Loucy (cell line): ENCODE measurements at regions not wholly inside any gene's neighbourhood (a gene's known extent, or its start where the extent isn't known, plus 50 kb on each side); places are given as distances from the start of the nearest gene placed in this dataset.

Experiments used
- H2AFZ ChIP-seq: fragments of 200-600 bp; sonication (generic); 2 replicates; pipeline ENCODE4 v1.6.0; 2016; ENCODE audit warnings: antibody characterized with exemption, mild to moderate bottlenecking, low read length, moderate library complexity
- H3F3A ChIP-seq: fragments of 200-600 bp; 2 replicates; pipeline ENCODE4 v1.6.0; 2016; ENCODE audit warnings: antibody characterized with exemption, low read depth, mild to moderate bottlenecking
- H3K27me3 ChIP-seq: fragments of 200-600 bp; sonication (generic); 2 replicates; pipeline ENCODE4 v1.6.1; 2014; ENCODE audit warnings: low read length, mild to moderate bottlenecking; ENCODE audit not compliant: insufficient read depth, poor library complexity, severe bottlenecking
- H3K36me3 ChIP-seq: fragments of 200-600 bp; sonication (generic); 2 replicates; pipeline ENCODE4 v1.6.1; 2016; ENCODE audit warnings: low read length; ENCODE audit not compliant: insufficient read depth
- H3K4me1 ChIP-seq: fragments of 200-600 bp; sonication (generic); 2 replicates; pipeline ENCODE4 v1.5.1; 2014; ENCODE audit warnings: low read length, mild to moderate bottlenecking; ENCODE audit not compliant: insufficient read depth, poor library complexity, severe bottlenecking
- H3K4me2 ChIP-seq: fragments of 200-600 bp; sonication (generic); 2 replicates; pipeline ENCODE4 v1.6.0; 2014; ENCODE audit warnings: antibody characterized with exemption, low read length, low read depth, mild to moderate bottlenecking; ENCODE audit not compliant: poor library complexity, severe bottlenecking
- H3K4me3 ChIP-seq: fragments of 200-600 bp; sonication (generic); 2 replicates; pipeline ENCODE4 v1.5.1; 2014; ENCODE audit warnings: low read length, mild to moderate bottlenecking, mixed read lengths; ENCODE audit not compliant: poor library complexity, severe bottlenecking
- H3K79me2 ChIP-seq: fragments of 200-600 bp; sonication (generic); 2 replicates; pipeline ENCODE4 v1.6.1; 2014; ENCODE audit warnings: low read length; ENCODE audit not compliant: insufficient read depth
- H3K9ac ChIP-seq: fragments of 200-600 bp; sonication (generic); 2 replicates; pipeline ENCODE4 v1.6.0; 2014; ENCODE audit warnings: mild to moderate bottlenecking, low read depth, low read length, moderate library complexity; ENCODE audit not compliant: poor library complexity, severe bottlenecking
- H3K9me2 ChIP-seq: fragments of 200-600 bp; sonication (generic); replicated peaks from 2 replicates; pipeline ENCODE4 v1.6.1; 2016; ENCODE audit warnings: low read depth, low read length, mixed read lengths
- H3K9me3 ChIP-seq: fragments of 200-600 bp; sonication (generic); 2 replicates; pipeline ENCODE4 v1.6.1; 2014; ENCODE audit warnings: mild to moderate bottlenecking, antibody characterized with exemption, low read length, low read depth; ENCODE audit not compliant: insufficient read depth
- H4K20me1 ChIP-seq: fragments of 200-600 bp; sonication (generic); 2 replicates; pipeline ENCODE4 v1.6.0; 2014; ENCODE audit warnings: antibody characterized with exemption, low read length, mild to moderate bottlenecking; ENCODE audit not compliant: insufficient read depth, poor library complexity, severe bottlenecking
- EZH2phosphoT487 ChIP-seq: fragments of 200-600 bp; IDR thresholded peaks from 2 replicates; pipeline ENCODE4 v1.6.1; 2018; ENCODE audit warnings: antibody characterized with exemption, mild to moderate bottlenecking, moderate library complexity, borderline replicate concordance
- TF ChIP-seq, protein P1 (sequence below): fragments of 200-600 bp; sonication (generic); conservative IDR thresholded peaks from 2 replicates; pipeline ENCODE4 v1.5.1; 2014; ENCODE audit warnings: mild to moderate bottlenecking, antibody characterized with exemption, low read length

DNA sequence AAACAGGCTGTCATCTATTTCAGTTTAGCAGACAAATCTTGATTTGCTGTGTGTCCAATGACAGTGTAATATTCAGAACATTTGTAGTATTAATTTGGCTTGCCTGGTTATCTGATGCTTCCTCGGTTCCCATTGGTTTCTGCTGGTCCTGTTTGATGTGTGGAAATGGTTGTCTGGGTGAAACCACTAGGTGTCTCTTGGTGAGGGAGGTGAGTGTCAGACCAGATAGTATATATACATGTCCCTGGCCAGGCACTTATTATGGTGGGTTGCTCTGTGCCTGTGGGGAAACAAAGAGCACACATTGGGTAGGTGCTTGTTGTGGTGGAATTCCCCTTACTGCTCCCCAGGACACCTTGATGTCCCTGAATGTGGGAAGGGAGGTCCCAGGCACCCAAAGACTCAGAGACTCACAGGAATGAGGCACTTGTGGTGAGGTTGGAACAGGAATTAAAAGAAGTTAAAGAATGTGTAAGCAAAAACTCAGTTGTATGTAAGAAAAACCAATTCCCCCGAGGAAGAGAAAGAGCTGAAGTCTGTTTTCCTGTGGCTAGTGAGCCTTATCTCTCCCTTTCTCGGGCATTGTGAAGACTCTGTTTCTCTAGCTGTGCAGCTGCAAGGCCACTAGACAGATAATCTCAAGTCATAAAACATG, 1519.1 kb downstream of the BRINP3 start:
- no peak overlapping the region for H3K4me2 ChIP-seq
- H3K9me2 ChIP-seq = no peaks in the 10 kb centered on the region
- H3K4me3 ChIP-seq = no peak overlapping the region
- H3K79me2 ChIP-seq = no peaks in the 10 kb centered on the region
- H3K36me3 ChIP-seq = no peaks in the 10 kb centered on the region
- no peaks in the 10 kb centered on the region for H3K4me1 ChIP-seq
- no peaks in the 10 kb centered on the region for H3F3A ChIP-seq
- H3K9ac ChIP-seq = no peak overlapping the region
- H3K9me3 ChIP-seq = no peaks in the 10 kb centered on the region
- no peak overlapping the region for H2AFZ ChIP-seq
- TF ChIP-seq EZH2phosphoT487 = no peak
- TF ChIP-seq, protein P1, sequence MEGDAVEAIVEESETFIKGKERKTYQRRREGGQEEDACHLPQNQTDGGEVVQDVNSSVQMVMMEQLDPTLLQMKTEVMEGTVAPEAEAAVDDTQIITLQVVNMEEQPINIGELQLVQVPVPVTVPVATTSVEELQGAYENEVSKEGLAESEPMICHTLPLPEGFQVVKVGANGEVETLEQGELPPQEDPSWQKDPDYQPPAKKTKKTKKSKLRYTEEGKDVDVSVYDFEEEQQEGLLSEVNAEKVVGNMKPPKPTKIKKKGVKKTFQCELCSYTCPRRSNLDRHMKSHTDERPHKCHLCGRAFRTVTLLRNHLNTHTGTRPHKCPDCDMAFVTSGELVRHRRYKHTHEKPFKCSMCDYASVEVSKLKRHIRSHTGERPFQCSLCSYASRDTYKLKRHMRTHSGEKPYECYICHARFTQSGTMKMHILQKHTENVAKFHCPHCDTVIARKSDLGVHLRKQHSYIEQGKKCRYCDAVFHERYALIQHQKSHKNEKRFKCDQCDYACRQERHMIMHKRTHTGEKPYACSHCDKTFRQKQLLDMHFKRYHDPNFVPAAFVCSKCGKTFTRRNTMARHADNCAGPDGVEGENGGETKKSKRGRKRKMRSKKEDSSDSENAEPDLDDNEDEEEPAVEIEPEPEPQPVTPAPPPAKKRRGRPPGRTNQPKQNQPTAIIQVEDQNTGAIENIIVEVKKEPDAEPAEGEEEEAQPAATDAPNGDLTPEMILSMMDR = no peak
- no peaks in the 10 kb centered on the region for H4K20me1 ChIP-seq
- no peaks in the 10 kb centered on the region for H3K27me3 ChIP-seq

DNA sequence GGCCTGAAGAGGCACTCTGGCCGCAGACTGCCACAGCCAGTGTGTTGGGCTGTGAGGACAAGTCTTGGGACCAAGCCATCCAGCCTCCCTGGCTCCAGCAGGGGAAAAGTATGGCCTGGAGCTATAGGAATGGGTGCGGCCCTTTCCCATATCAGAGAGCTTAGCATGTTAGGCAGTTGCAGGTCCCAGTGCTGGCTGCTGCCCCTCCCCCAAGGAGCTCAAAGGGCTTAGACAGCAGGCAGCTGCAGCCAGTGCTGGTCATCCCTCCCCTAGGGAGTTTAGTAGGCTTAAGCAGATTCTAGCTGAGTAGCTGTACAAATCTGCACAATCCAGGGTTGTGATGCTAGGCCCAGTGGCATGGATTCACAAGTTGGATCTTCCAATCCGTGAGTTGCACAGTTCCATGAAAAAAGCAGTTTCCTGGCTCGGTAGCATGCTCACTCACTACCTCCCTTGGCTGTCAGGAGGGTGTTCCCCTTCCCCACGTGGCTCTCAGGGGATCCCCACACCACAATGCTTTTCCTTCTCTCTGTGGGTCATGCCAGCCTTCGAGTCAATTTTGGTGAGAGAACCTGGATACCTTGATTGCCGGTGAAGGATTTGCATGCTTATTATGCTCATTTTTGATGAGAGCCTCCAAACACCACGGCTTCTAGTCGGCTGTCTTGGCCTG, 1490.8 kb downstream of the BRINP3 start:
- Histone ChIP-seq H3K4me2 (no peak overlapping the region), H3K9me3 (no peaks in the 10 kb centered on the region), H3K27me3 (no peaks in the 10 kb centered on the region), H3K79me2 (no peaks in the 10 kb centered on the region), H3F3A (no peaks in the 10 kb centered on the region), H3K4me1 (no peaks in the 10 kb centered on the region), H3K4me3 (no peak overlapping the region), H3K9ac (no peak overlapping the region), H3K36me3 (no peaks in the 10 kb centered on the region), H3K9me2 (no peaks in the 10 kb centered on the region), H4K20me1 (no peaks in the 10 kb centered on the region), H2AFZ (no peak overlapping the region)
- TF ChIP-seq, protein P1 = no peak
- TF ChIP-seq EZH2phosphoT487 = no peak

DNA sequence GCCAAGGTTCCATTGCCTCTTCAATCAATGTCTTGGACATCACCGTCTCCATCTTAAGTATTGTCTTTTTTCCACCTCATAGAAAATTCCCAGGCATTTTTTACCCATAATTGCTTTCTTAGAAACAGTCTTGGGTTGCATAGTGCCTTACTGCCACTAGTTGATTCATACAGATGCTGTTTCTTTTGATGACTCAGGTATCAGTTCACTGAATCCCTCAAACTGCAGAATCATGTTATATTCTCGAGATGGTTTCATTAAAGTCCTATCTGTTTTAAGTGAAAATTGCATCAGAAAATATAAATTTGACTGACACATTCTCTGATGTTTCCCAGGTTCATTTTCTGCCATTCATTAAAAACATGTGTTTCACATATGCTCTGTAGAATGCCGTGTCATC, 1489.1 kb downstream of the BRINP3 start:
- TF ChIP-seq EZH2phosphoT487 = no peak
- TF ChIP-seq, protein P1 = no peak
- Histone ChIP-seq H3F3A (no peaks in the 10 kb centered on the region), H3K9me3 (no peaks in the 10 kb centered on the region), H3K27me3 (no peaks in the 10 kb centered on the region), H3K36me3 (no peaks in the 10 kb centered on the region), H3K9me2 (no peaks in the 10 kb centered on the region), H3K9ac (no peak overlapping the region), H2AFZ (no peak overlapping the region), H3K4me2 (no peak overlapping the region), H3K4me3 (no peak overlapping the region), H3K4me1 (no peaks in the 10 kb centered on the region), H4K20me1 (no peaks in the 10 kb centered on the region), H3K79me2 (no peaks in the 10 kb centered on the region)
